ENCODE measurements at regions not wholly inside any gene's neighbourhood (a gene's known extent, or its start where the extent isn't known, plus 50 kb on each side); places are given as distances from the start of the nearest gene placed in this dataset.

- TF ChIP-seq POLR2A (IDR thresholded peaks at IDR 0.05) (no peak), CTCF (IDR thresholded peaks at IDR 0.05) (no peak)
Observed at GRCh38 chr2:3958969-3959368, 255.6 kb downstream of the DCDC2C start.

All from lower leg skin (tissue), 3 donors.